Panc1 (cell line): ENCODE measurements at regions not wholly inside any gene's neighbourhood (a gene's known extent, or its start where the extent isn't known, plus 50 kb on each side); places are given as distances from the start of the nearest gene placed in this dataset.

Experiments used
- CTCF ChIP-seq: fragments of 450-650 bp; IDR thresholded peaks from 2 replicates; pipeline ENCODE4 v1.5.1; 2017; ENCODE audit warnings: mild to moderate bottlenecking
- POLR2AphosphoS5 ChIP-seq: IDR thresholded peaks from 2 replicates; pipeline ENCODE4 v1.6.1; 2012; ENCODE audit warnings: mild to moderate bottlenecking, low read depth, low read length, moderate library complexity
- TCF7L2 ChIP-seq: IDR thresholded peaks from 2 replicates; pipeline ENCODE4 v1.6.1; 2011; ENCODE audit warnings: mild to moderate bottlenecking, low read depth, low read length, inconsistent platforms

- TF ChIP-seq CTCF (no peak), TCF7L2 (no peak), POLR2AphosphoS5 (no peak)
Measured at GRCh38 chr1:17927952-17928351, 172.8 kb downstream of the ACTL8 start.
